ENCODE measurements at regions not wholly inside any gene's neighbourhood (a gene's known extent, or its start where the extent isn't known, plus 50 kb on each side); places are given as distances from the start of the nearest gene placed in this dataset.

DNA sequence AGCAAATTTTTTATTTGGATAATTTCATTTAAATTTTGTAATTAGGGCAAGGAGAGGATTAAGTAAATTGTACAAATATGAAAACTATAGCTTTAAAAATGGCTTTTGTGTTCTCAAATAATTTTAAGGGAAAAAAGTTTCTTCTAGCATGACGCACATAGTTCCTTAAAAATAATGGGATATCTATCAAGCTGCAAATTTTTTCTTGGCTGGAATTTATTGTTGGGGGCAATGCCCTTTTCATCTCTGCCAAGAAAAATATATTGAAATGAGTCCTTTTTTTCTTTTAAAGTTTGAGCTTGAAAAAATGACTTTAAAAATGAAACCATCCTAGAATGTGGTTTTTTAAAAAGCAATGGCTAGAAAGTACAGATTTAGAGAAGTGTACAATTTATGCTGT is 154.4 kb upstream of the UGT8 start:
- TF ChIP-seq, protein P1, sequence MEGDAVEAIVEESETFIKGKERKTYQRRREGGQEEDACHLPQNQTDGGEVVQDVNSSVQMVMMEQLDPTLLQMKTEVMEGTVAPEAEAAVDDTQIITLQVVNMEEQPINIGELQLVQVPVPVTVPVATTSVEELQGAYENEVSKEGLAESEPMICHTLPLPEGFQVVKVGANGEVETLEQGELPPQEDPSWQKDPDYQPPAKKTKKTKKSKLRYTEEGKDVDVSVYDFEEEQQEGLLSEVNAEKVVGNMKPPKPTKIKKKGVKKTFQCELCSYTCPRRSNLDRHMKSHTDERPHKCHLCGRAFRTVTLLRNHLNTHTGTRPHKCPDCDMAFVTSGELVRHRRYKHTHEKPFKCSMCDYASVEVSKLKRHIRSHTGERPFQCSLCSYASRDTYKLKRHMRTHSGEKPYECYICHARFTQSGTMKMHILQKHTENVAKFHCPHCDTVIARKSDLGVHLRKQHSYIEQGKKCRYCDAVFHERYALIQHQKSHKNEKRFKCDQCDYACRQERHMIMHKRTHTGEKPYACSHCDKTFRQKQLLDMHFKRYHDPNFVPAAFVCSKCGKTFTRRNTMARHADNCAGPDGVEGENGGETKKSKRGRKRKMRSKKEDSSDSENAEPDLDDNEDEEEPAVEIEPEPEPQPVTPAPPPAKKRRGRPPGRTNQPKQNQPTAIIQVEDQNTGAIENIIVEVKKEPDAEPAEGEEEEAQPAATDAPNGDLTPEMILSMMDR (IDR thresholded peaks at IDR 0.05; ENCODE audit: poor library complexity, severe bottlenecking): no peak
- TF ChIP-seq MXI1 (conservative IDR thresholded peaks at IDR 0.05; ENCODE audit: poor library complexity, severe bottlenecking): no peak
- no peak for TF ChIP-seq EZH2 (IDR thresholded peaks at IDR 0.05; ENCODE audit: borderline replicate concordance, insufficient read depth, low read length, poor library complexity, severe bottlenecking)
- no peak for TF ChIP-seq TAF1 (IDR thresholded peaks at IDR 0.05; ENCODE audit: low read depth)
- no peak for TF ChIP-seq REST (IDR thresholded peaks at IDR 0.05; ENCODE audit: borderline replicate concordance)
- TF ChIP-seq POLR2AphosphoS5 (IDR thresholded peaks at IDR 0.05): no peak
- TF ChIP-seq EP300 (conservative IDR thresholded peaks at IDR 0.05; ENCODE audit: poor library complexity, severe bottlenecking): no peak
- no peak for TF ChIP-seq SMC3 (conservative IDR thresholded peaks at IDR 0.05; ENCODE audit: poor library complexity)
